H1 (cell line): ENCODE measurements at regions not wholly inside any gene's neighbourhood (a gene's known extent, or its start where the extent isn't known, plus 50 kb on each side); places are given as distances from the start of the nearest gene placed in this dataset.

Source experiments
- CREB1 ChIP-seq: IDR thresholded peaks from 2 replicates; pipeline ENCODE4 v1.6.1; 2012; ENCODE audit warnings: inconsistent platforms
- SIN3A ChIP-seq, 2 experiments: IDR thresholded peaks in 1 of 2; conservative IDR thresholded peaks in 1 of 2; 2 replicates each; pipeline ENCODE4 v1.6.1; 2011 to 2012; ENCODE audit warnings: low read length in 2 of 2, improper control_type of control experiment in 1 of 2, low read depth in 1 of 2, mild to moderate bottlenecking in 1 of 2
- SIX5 ChIP-seq: IDR thresholded peaks from 2 replicates; pipeline ENCODE4 v1.6.1; 2011; ENCODE audit warnings: mild to moderate bottlenecking, low read depth, low read length
- TF ChIP-seq, protein P1 (sequence below): IDR thresholded peaks from 2 replicates; pipeline ENCODE4 v1.6.1; 2011; ENCODE audit warnings: low read length, improper control_type of control experiment

DNA sequence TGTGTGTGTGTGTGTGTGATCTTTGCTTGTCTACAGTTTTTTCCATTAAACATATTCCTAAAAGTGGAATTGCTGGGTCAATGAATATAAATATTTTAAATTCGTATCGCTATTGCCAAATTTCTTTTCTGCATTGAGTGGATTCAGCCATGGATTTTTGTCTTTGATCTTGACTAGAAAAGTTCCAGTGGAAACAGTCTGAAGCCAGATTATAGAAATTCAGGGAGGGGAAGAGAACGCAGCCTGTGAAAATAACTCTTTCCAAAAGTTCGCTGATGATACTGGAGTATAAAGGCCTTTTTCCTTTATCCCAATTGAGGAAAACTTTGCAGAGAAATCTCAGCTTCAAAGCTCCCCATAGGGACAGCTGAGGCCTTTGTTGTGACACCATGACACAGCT lies 292.3 kb upstream of the CD180 start (continued):
- TF ChIP-seq SIN3A (conservative IDR thresholded peaks at IDR 0.05 in 1 of 2, IDR thresholded peaks at IDR 0.05 in 1 of 2; ENCODE audit: low read depth in 1 of 2, low read length in 2 of 2) (no peak), CREB1 (no peak), SIX5 (no peak)
- TF ChIP-seq, protein P1, sequence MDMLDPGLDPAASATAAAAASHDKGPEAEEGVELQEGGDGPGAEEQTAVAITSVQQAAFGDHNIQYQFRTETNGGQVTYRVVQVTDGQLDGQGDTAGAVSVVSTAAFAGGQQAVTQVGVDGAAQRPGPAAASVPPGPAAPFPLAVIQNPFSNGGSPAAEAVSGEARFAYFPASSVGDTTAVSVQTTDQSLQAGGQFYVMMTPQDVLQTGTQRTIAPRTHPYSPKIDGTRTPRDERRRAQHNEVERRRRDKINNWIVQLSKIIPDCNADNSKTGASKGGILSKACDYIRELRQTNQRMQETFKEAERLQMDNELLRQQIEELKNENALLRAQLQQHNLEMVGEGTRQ, result no peak
